SU-DHL-6 (cell line): ENCODE measurements at regions not wholly inside any gene's neighbourhood (a gene's known extent, or its start where the extent isn't known, plus 50 kb on each side); places are given as distances from the start of the nearest gene placed in this dataset.

ENCODE experiments used
- H2AFZ ChIP-seq: fragments of 200-600 bp; sonication (generic); 2 replicates; pipeline ENCODE4 v1.6.1; 2014; ENCODE audit warnings: low read depth, mild to moderate bottlenecking, moderate library complexity, mixed read lengths, antibody characterized with exemption, low read length; ENCODE audit not compliant: severe bottlenecking
- H3F3A ChIP-seq: fragments of 200-600 bp; shearing (Covaris generic); 2 replicates; pipeline ENCODE4 v1.6.0; 2016; ENCODE audit warnings: antibody characterized with exemption, mild to moderate bottlenecking; ENCODE audit not compliant: insufficient read depth
- H3K27ac ChIP-seq: fragments of 200-600 bp; sonication (generic); 2 replicates; pipeline ENCODE4 v1.5.1; 2016; ENCODE audit warnings: low read depth, mild to moderate bottlenecking, low read length, moderate library complexity, mixed read lengths
- H3K27me3 ChIP-seq: fragments of 200-600 bp; sonication (generic), shearing (Covaris generic); 2 replicates; pipeline ENCODE4 v1.6.0; 2014; ENCODE audit warnings: mild to moderate bottlenecking, low read length
- H3K36me3 ChIP-seq: fragments of 200-600 bp; sonication (generic); 2 replicates; pipeline ENCODE4 v1.6.1; 2014; ENCODE audit warnings: mild to moderate bottlenecking, low read length, mixed read lengths
- H3K4me2 ChIP-seq: fragments of 300-600, 200-600 bp; shearing (Covaris generic), sonication (generic); 2 replicates; pipeline ENCODE4 v1.6.0; 2014; ENCODE audit warnings: low read length, low read depth, mild to moderate bottlenecking; ENCODE audit not compliant: poor library complexity, severe bottlenecking
- H3K4me3 ChIP-seq: fragments of 200-600 bp; sonication (generic); 2 replicates; pipeline ENCODE4 v1.5.1; 2014; ENCODE audit warnings: antibody characterized with exemption, low read length, mild to moderate bottlenecking, mixed read lengths; ENCODE audit not compliant: insufficient read depth, poor library complexity, severe bottlenecking
- H3K79me2 ChIP-seq: fragments of 200-600 bp; sonication (generic); 2 replicates; pipeline ENCODE4 v1.6.1; 2014; ENCODE audit warnings: mild to moderate bottlenecking, low read length, moderate library complexity; ENCODE audit not compliant: insufficient read depth
- H3K9ac ChIP-seq: fragments of 200-600 bp; sonication (generic); 2 replicates; pipeline ENCODE4 v1.7.0; 2014; ENCODE audit warnings: mild to moderate bottlenecking, low read length
- H3K9me2 ChIP-seq: fragments of 200-600 bp; sonication (generic); replicated peaks from 2 replicates; pipeline ENCODE4 v1.6.1; 2014; ENCODE audit warnings: low read length; ENCODE audit not compliant: insufficient read depth
- H3K9me3 ChIP-seq: fragments of 200-600 bp; sonication (generic); 2 replicates; pipeline ENCODE4 v1.6.1; 2014; ENCODE audit warnings: low read length, mixed read lengths; ENCODE audit not compliant: insufficient read depth
- H4K20me1 ChIP-seq: fragments of 200-600 bp; sonication (generic); 2 replicates; pipeline ENCODE4 v1.6.1; 2014; ENCODE audit warnings: low read depth, mild to moderate bottlenecking, antibody characterized with exemption, low read length, moderate library complexity, mixed read lengths
- CTCF ChIP-seq: fragments of 200-600 bp; sonication (generic); IDR thresholded peaks from one replicate; pipeline ENCODE4 v1.5.1; 2017; ENCODE audit warnings: antibody characterized with exemption, mild to moderate bottlenecking, low read length, moderate library complexity; ENCODE audit not compliant: insufficient read depth, poor library complexity, severe bottlenecking
- EZH2phosphoT487 ChIP-seq: fragments of 200-600 bp; sonication (generic), shearing (Covaris generic); conservative IDR thresholded peaks from 2 replicates; pipeline ENCODE4 v1.6.1; 2018; ENCODE audit warnings: mild to moderate bottlenecking, antibody characterized with exemption, low read length, moderate library complexity, mixed read lengths

- Histone ChIP-seq H3K9me2 (no peaks in the 10 kb centered on the region), H3K4me2 (no peak overlapping the region), H3K9me3 (no peaks in the 10 kb centered on the region), H3F3A (no peaks in the 10 kb centered on the region), H3K27me3 (no peaks in the 10 kb centered on the region), H3K36me3 (no peaks in the 10 kb centered on the region), H3K27ac (no peak overlapping the region), H3K9ac (no peak overlapping the region), H2AFZ (no peak overlapping the region), H3K4me3 (no peak overlapping the region), H4K20me1 (no peaks in the 10 kb centered on the region), H3K79me2 (no peaks in the 10 kb centered on the region)
- TF ChIP-seq CTCF, result no peak
These were observed 93.4 kb upstream of the NXT1 start for GRCh38 chr20:23257106-23257761.

- Histone ChIP-seq H3K27me3 (no peaks in the 10 kb centered on the region), H3K9me2 (no peaks in the 10 kb centered on the region), H3K4me2 (no peak overlapping the region), H3F3A (no peaks in the 10 kb centered on the region), H3K79me2 (no peaks in the 10 kb centered on the region), H2AFZ (no peak overlapping the region), H3K27ac (no peak overlapping the region), H3K9ac (no peak overlapping the region), H3K4me3 (no peak overlapping the region), H3K9me3 (no peaks in the 10 kb centered on the region), H3K36me3 (no peaks in the 10 kb centered on the region), H4K20me1 (no peaks in the 10 kb centered on the region)
- TF ChIP-seq CTCF (no peak), EZH2phosphoT487 (no peak)
These were observed 94.7 kb upstream of the NXT1 start for GRCh38 chr20:23255716-23256385.

- no peak overlapping the region for H3K27ac ChIP-seq
- no peak for TF ChIP-seq CTCF
- H3K27me3 ChIP-seq, result no peaks in the 10 kb centered on the region
- no peak overlapping the region for H3K4me2 ChIP-seq
- no peaks in the 10 kb centered on the region for H3F3A ChIP-seq
- H4K20me1 ChIP-seq, result no peaks in the 10 kb centered on the region
- no peak overlapping the region for H3K4me3 ChIP-seq
- H3K9me3 ChIP-seq, result no peaks in the 10 kb centered on the region
- H2AFZ ChIP-seq, result no peak overlapping the region
- no peaks in the 10 kb centered on the region for H3K79me2 ChIP-seq
- no peaks in the 10 kb centered on the region for H3K9me2 ChIP-seq
- no peaks in the 10 kb centered on the region for H3K36me3 ChIP-seq
- H3K9ac ChIP-seq, result no peak overlapping the region
These were observed 95.5 kb upstream of the NXT1 start for GRCh38 chr20:23255106-23255505.
